ENCODE measurements at regions not wholly inside any gene's neighbourhood (a gene's known extent, or its start where the extent isn't known, plus 50 kb on each side); places are given as distances from the start of the nearest gene placed in this dataset.

- no peak for DNase-seq
Measured at GRCh38 chr11:18878211-18878610, 61.0 kb downstream of the MRGPRX1 start.

DNA sequence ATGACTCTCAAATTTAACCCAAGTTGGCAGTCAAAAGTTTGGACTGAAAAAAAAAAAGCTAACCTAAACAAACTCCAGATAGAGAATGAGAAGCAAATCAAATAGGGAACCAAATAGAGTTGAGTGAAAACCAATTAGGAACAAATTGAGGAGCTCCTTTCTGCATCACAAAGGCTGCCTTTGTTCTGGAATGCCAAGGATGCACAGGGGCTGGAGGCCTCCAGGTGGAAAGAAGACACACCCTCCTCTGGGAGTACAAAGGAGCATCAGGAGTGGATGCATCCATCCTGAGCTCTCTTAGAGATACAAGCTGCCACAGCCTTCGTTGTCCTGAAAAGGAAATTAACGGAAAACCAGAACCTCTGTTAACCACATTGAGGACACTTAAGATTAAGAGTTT, 73.3 kb downstream of the MRGPRX1 start:
- DNase-seq: no peak

DNA sequence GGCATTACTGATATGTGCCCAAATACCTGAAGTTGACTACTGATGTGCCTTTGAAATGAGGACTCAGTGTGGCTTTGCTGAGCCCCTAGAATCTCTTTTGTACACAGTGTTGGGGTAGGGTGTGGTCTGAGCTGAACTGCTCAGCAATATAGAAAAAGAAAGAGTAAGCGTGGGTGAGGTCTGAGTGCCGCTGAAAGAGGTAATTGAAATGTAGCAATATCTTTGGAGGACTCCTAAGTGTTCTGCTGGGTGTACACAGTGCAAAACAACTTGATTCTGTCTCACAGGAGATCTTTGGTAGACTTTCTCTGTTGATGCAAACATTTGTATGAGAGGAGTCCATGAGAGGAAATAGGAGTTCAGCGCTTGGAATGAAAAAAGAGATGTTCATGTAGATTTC, 73.7 kb upstream of the PTPN5 start:
- DNase-seq: no peak

DNA sequence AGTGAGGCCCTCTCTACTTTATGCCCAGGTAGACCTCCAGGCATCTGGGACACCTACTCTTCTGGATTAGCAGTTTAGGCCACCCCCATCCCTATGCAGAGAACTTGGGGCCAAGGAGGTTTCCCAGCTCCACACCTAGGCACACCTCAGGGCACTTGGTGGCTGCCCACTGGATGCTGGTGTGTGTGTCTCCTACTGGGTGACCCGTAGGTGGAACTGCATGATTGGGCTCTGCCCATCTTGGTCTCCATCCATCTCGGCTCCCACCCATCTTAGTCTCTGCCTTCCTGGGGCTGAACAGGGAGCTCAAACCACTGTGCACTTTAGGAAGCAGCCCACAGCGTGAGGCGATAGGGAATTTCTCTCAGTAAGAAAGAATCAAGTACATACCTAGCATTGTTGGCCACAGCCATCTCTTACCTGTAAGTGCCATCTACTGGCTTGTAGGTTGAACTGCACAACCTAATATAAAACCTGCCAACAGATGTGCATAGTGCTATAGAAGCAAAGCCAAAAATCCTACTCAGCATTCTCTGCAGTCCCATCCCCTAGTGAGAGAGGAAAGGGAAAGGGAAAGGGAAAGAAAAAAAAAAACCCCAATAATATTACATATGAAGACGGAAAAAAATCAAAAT, 61.6 kb upstream of the PTPN5 start:
- DNase-seq: peak; percentile 23

GRCh38 chr11:18849406-18849805, 57.8 kb upstream of the PTPN5 start:
- no peak for DNase-seq

GRCh38 chr11:18844753-18845367, 53.3 kb upstream of the PTPN5 start:
- DNase-seq: no peak
